ENCODE measurements at regions not wholly inside any gene's neighbourhood (a gene's known extent, or its start where the extent isn't known, plus 50 kb on each side); places are given as distances from the start of the nearest gene placed in this dataset.
A peak's percentile ranks its signal among the peaks of the same experiment; 100 is the strongest.

DNA sequence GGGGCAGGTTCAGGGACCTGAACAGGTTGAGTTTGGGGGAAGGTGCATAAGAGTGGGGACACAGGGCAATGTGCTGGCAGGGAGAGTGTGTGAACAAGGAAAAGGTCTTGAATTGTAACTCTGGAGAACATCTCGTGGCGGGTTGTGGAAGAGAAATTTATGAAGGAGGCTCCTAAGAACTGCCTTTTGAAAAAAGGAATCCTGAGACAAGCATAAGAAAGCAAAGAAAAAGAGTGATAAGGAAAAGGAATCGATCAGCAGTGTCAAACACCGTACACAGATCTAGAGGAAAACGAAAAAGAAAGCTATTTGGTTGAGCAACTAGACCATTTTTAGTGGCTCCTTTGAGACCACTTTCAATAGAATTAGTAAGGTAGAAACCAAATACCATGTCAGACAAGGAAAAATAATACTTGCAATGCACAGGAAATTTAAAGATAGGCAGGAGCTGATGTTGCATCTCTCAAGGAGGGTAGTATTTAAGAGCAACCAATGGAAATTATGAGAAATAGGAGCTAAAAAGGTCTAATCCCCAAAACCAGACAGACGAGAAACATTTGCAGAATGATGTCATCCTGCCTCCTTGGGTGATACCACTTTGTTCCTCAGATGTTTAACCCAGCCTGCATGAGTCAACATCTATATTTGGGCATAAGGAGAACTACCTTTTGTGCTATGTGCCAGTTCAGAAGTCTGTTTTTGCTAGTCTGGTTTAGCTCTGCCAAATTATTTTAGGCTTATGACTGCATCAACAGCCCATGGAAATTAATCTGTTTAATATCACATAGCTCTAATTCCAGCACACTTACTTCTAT lies 64.5 kb upstream of the STK38L start:
- DNase-seq (ENCODE audit: low read depth in 2 of 2) = peak in 1 of 2 donors; percentile 94

DNA sequence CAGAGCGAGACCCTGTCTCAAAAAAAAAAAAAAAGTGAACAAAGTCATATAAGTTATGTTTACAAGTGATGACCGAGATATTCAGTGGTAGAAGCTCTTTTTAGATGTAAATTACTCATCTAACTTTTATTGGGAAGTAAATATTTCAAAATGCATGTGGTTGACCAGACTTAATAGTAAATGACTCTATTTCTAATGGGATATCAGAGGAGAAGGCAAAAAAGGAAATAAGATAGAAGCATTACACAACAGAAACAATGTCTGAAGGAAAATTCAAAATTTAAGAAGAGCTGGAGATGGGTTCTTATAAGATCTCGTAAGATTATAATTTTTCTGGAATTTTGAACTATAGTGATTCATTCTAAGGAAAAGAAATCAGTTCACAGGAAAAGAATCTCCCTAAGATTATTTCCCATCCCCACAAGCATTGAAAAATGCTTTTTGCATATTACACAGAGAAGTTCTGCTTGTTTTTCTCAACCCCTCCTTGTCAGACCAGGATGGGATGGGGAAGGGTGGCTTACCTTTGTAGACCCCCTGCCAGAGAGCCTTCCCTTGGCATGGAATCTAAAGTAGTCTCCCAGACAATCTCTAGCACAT lies 63.1 kb upstream of the STK38L start:
- no peak for DNase-seq (ENCODE audit: low read depth in 2 of 2)

DNA sequence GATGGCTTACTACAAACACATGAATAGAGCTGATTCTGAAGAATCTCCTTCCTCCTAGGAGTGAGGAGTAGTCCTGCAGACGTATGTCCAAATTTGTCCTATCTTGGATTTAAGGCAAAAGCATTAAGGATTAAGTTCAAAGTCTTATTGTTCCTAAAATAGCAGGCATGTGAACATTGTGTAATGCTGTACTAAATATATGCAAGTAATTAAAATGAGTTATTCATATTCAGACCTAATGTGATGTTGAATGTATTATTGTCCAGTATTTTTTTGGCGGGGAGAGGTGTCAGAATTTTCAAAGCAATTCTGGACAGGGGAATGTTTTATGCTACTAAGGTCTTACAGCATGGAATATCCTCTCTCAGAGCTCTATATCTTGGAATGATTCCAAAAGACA lies 60.7 kb upstream of the STK38L start:
- DNase-seq (ENCODE audit: low read depth in 2 of 2) = no peak

DNA sequence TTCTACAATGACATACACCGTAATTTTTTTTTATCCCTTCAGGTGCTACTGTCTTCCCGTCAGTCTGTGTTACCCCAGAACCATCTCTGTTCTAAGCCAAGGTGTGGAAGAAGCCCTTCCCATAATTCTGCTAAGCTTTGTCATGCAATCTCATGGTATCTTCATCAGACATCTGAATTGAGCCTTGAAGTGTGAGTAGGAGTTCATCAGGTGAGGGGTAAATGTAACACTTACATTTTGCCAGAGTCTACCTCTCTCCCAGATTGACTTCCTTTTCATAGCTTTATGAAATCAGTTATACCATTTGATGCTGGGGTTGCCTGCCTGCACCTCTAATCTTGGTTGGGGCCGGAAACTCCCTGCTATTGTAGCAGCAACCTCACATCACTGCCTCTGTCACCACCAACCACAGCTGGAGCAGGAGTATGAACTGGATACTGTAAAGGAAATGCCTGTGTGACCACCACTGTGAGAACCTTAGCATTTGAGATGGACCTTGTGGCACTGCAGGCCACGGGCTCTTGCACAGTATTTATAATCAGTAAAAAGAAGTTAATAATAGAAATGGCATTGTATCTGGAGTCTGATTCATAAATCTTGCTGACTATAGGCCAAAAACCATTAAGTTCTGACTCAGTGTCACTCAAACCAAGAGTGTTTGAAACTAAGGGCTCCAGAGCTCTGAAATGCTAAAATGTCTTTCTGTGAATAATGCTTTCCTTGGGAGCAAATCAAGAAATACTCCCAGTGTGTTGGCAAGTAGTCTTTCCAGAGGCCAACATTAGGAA lies 58.7 kb upstream of the STK38L start:
- peak in 1 of 2 donors; percentile 81 for DNase-seq (ENCODE audit: low read depth in 2 of 2)

DNA sequence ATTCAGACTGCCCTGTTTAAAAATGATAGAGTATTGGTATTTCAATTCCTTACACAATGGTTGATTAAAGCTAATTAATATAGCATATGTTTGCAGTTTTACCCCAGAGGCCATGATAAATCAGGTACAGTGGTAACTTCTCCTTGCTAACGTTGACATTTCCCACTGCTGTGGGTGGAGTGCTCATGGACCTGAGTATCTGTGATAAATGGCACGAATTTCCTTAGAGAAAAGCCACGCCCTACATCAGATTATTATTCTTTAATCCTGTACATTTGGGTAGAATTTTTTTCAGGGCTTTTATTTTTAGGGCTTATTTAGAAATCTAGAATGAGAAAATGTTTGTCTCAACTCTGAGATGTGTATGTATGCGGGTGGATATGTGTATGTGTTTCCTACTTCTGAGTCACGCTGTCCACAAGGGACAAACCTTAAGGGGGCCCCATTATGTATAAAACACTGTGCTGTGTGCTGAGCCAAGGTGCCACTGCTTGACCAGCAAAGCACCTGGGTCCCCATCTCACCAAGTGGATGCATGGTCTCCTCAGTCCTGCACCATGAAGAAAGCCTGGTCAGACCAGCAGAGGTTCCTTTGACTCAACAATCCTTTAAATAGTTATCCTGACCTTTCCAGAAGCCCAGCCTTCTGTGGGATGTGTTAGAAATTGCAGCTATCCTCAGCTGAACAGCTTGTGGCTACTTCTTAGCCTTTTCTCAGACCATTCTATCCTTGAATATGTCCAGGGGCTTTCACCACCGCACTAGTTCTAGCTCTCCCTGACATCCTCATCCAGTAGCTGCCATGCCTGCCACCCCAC lies 57.9 kb upstream of the STK38L start:
- peak in 1 of 2 donors; percentile 29 for DNase-seq (ENCODE audit: low read depth in 2 of 2)

DNA sequence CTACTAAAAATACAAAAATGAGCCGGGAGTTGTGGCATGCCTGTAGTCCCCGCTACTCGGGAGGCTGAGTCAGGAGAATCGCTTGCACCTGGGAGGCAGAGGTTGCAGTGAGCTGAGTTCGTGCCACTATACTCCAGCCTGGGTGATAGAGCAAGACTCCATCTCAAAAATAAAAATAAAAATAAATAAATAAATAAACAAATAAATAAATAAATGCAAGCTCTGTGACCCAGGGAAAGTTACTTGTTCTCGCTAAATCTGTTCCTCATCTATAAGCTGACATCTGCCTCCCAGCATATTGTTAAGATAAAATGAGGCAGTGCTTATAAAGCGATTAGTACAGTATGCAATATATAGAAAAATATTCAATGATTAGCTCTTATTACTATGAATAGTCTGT lies 56.4 kb upstream of the STK38L start:
- no peak for DNase-seq (ENCODE audit: low read depth in 2 of 2)

DNA sequence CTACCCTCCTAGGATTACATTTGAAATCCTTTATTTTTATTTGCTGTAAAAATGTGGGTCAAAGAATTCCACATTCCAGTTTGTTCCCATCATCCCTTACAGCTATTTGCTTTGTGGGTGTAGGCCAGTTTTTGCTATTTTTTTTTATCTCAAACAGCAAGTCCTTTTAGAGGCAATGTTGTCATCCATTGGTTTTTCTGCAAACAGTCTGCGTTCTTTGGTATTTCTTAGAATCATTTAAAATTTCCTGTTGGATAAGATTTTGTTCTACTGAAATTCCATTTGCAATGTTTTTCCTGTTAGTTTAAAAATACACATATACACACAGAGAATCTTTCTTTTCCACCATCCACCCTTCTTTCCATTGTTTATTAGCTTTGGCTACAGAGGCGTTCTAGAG lies 53.3 kb upstream of the STK38L start:
- DNase-seq (ENCODE audit: low read depth in 2 of 2) = no peak

DNA sequence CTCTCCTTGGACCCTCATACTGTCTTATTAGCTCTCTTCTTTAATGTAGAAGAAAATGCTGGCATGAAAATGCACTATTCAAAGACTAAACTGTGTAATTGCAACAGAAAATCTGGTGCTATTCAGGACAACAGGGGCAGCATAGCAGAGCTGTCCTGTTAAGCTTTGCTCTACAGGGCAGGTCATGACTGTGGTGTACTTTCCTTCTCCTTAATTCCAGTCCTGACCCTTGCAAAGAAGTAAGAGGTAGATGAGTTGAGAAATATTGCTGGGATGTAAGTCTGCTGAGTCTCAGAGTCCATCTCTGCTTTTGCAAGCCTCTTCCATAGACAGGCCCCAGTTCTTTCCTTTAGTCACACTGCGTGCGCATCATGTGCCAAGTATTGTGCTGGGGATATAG lies 52.6 kb upstream of the STK38L start:
- no peak for DNase-seq (ENCODE audit: low read depth in 2 of 2)

DNA sequence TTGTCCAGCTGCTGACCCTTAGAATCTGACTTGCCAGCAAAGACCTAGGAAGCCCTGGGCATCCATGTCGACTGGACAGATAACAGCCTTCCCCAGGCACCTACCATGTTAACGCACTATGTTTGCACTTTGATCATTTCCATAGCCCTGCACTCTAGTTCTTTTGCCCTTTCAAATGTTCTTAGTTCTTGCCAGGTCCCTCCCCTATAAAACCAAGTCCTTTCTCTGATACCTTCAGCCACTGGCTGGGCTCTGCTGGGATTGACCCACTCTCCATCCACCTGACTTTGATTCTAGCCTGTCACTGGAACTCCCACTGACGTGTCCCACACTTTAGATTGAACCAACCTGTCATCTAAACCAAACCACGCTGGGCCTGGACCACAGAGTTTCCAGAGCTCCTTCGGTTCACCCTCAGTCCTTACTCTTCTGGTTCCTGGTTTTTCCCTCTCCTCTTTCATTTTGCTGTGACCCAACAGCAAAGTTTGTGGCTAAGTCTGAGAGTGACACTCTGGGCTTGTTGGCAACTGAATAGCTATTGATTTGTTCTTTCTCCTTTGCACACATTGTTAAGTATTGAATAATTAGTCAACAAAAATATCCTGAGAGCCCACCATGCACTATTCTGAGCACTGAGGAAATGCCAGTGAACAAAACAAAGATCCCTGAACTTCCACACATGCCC lies 51.8 kb upstream of the STK38L start:
- no peak for DNase-seq (ENCODE audit: low read depth in 2 of 2)

DNA sequence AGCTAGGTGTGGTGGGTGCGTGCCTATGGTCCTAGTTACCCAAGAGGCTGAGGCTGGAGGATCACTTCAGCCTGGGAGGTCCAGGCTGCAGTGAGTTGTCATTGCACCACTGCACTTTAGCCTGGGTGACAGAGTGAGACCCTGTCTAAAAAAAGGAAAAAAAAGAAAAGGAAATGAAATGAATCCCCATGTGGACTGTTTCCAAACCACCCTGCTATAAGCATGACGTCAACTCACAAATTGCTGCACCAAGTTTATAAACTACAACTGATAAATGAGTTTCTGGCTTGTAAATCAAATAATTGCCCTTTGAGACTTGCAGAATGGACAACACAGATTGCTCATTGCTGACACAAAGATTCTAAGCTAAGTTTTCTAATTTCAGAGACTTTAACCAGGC lies 51.0 kb upstream of the STK38L start:
- DNase-seq (ENCODE audit: low read depth in 2 of 2) = peak in 1 of 2 donors; percentile 71

DNA sequence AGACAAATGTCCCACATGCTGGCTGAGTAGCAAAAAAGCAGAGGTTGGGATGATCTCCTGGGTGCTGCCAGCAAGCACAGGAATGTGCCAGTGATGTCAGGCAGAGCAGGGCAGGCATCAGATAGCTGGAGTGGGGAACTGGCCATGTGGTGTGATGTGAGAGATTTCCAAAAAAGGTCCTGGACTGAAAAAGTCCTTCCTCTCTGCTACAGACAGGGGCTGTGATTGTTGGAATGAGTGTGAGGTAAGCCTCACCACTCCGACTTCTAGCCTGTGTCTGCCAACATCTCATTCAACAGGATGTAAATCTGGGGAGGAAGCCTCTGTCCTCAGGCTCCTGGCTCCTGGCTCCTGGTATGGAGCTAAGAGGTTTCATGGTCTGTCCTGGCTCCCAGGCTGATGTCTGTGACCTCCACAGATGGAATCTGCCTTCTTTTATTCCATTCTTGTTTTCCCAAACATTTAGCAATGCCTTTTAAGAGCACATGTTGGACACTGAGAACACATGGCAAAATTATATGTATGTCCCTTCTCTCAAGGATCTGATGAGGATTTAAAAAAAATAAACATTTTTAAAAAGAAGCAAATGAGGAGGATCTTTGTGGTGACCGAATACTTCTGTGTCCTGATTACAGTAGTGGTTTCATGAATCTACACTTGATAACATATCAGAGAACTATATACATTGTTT lies 50.1 kb upstream of the STK38L start:
- DNase-seq (ENCODE audit: low read depth in 2 of 2) = peak; percentile 58 to 69
